HL-60 (cell line): ENCODE measurements at regions not wholly inside any gene's neighbourhood (a gene's known extent, or its start where the extent isn't known, plus 50 kb on each side); places are given as distances from the start of the nearest gene placed in this dataset.

Source experiments
- DNase-seq, 2 experiments: peaks; one replicate each; pipeline ENCODE4 v3.0.0-alpha.2; 2010 to 2020; ENCODE audit warnings: low read depth in 1 of 2, low spot score in 1 of 2
- H3K27ac ChIP-seq: fragments of 250-450 bp; sonication (Bioruptor Pico); replicated peaks from 2 replicates; pipeline ENCODE4 v1.5.1; 2020; ENCODE audit warnings: mild to moderate bottlenecking, moderate library complexity
- H3K27me3 ChIP-seq: fragments of 250-450 bp; sonication (Bioruptor Pico); 2 replicates; pipeline ENCODE4 v1.5.1; 2021; ENCODE audit warnings: mild to moderate bottlenecking, moderate library complexity; ENCODE audit not compliant: insufficient read depth, poor library complexity, severe bottlenecking
- H3K4me3 ChIP-seq: replicated peaks from 2 replicates; pipeline ENCODE4 v1.5.1; 2011; ENCODE audit warnings: mild to moderate bottlenecking, control low read depth, low read length; ENCODE audit not compliant: insufficient read depth
- CTCF ChIP-seq: IDR thresholded peaks from one replicate; pipeline ENCODE4 v1.5.1; 2011; ENCODE audit warnings: low read length, control low read depth, inconsistent platforms; ENCODE audit not compliant: insufficient read depth
- GABPA ChIP-seq: IDR thresholded peaks from 2 replicates; pipeline ENCODE4 v1.6.1; 2012; ENCODE audit warnings: low read depth
- POLR2AphosphoS5 ChIP-seq: IDR thresholded peaks from 2 replicates; pipeline ENCODE4 v1.6.1; 2012; ENCODE audit warnings: low read depth
- REST ChIP-seq: IDR thresholded peaks from 2 replicates; pipeline ENCODE4 v1.6.1; 2012; ENCODE audit warnings: low read depth; ENCODE audit not compliant: insufficient replicate concordance
- SPI1 ChIP-seq: IDR thresholded peaks from 2 replicates; pipeline ENCODE4 v1.6.1; 2012; ENCODE audit warnings: low read depth, mild to moderate bottlenecking, borderline replicate concordance

GRCh38 chr1:29482991-29483390 is 246.7 kb downstream of the PTPRU start:
- no peak for DNase-seq
- H3K4me3 ChIP-seq = no peak overlapping the region
- peaks cover 8% of the 10 kb centered on the region for H3K27me3 ChIP-seq
- no peak overlapping the region for H3K27ac ChIP-seq
- no peak for TF ChIP-seq SPI1
- no peak for TF ChIP-seq GABPA
- TF ChIP-seq CTCF = no peak
- no peak for TF ChIP-seq REST

- TF ChIP-seq CTCF (no peak), POLR2AphosphoS5 (no peak), SPI1 (no peak), GABPA (no peak), REST (no peak)
- Histone ChIP-seq H3K27ac (no peak overlapping the region), H3K27me3 (peaks cover 8% of the 10 kb centered on the region), H3K4me3 (no peak overlapping the region)
- no peak for DNase-seq
These were observed 245.7 kb downstream of the PTPRU start for GRCh38 chr1:29482064-29482463.

GRCh38 chr1:29481031-29481430 is 244.7 kb downstream of the PTPRU start:
- Histone ChIP-seq H3K27ac (no peak overlapping the region), H3K4me3 (no peak overlapping the region), H3K27me3 (peaks cover 8% of the 10 kb centered on the region)
- no peak for TF ChIP-seq CTCF
- DNase-seq = no peak

- H3K27me3 ChIP-seq = peaks cover 8% of the 10 kb centered on the region
- no peak for DNase-seq
These were observed 242.6 kb downstream of the PTPRU start for GRCh38 chr1:29478879-29479278.

More at GRCh38 chr1:29478879-29479278, 242.6 kb downstream of the PTPRU start:
- Histone ChIP-seq H3K4me3 (no peak overlapping the region), H3K27ac (no peak overlapping the region)
- TF ChIP-seq POLR2AphosphoS5 (no peak), GABPA (no peak), SPI1 (no peak), REST (no peak), CTCF (no peak)
